ENCODE measurements at regions not wholly inside any gene's neighbourhood (a gene's known extent, or its start where the extent isn't known, plus 50 kb on each side); places are given as distances from the start of the nearest gene placed in this dataset.

DNA sequence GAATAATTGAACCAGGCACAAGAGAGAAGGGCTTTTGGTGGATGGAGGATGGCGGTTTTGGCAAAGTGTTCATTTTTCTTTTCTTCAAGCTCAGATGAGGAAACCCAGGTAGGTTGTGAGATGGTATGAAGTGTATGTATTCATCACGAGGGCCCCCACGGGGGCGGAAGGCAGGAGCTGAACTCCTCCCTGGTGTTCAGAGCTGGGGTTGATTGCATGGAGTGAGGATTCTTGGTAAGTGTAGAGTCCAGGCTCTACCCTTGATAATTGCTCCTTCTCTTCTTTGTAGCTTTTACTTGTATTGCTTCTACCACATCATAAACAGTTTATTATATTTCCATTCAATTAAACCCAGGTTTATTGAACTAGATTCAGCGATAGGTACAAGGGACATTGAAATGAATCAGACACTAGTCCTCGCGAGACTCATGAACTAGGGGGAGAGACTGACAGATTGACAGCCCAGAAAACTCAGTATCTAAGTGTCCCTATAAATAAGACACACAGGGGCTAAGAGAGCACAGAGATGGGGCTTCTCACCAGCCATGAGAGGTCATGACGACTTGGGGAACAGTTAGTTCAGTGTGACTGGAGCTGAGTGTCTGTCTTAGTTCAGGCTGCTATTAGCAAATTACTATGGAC, 116.7 kb upstream of the KLF4 start:
- Histone ChIP-seq H3K27ac (no peak overlapping the region), H3K4me3 (no peak overlapping the region), H3K27me3 (no peaks in the 10 kb centered on the region), H3K9me3 (no peaks in the 10 kb centered on the region), H3K4me1 (no peaks in the 10 kb centered on the region), H3K36me3 (no peaks in the 10 kb centered on the region)
- intact Hi-C loops (cut with DNase I) = no loop called here
- DNase-seq (ENCODE audit: extremely low spot score in 2 of 2) = no peak
- TF ChIP-seq POLR2A (IDR thresholded peaks at IDR 0.05) = no peak
- TF ChIP-seq POLR2AphosphoS5 (IDR thresholded peaks at IDR 0.05; ENCODE audit: insufficient read depth in 1 of 2, low read depth in 1 of 2) = no peak
- TF ChIP-seq, protein P1, sequence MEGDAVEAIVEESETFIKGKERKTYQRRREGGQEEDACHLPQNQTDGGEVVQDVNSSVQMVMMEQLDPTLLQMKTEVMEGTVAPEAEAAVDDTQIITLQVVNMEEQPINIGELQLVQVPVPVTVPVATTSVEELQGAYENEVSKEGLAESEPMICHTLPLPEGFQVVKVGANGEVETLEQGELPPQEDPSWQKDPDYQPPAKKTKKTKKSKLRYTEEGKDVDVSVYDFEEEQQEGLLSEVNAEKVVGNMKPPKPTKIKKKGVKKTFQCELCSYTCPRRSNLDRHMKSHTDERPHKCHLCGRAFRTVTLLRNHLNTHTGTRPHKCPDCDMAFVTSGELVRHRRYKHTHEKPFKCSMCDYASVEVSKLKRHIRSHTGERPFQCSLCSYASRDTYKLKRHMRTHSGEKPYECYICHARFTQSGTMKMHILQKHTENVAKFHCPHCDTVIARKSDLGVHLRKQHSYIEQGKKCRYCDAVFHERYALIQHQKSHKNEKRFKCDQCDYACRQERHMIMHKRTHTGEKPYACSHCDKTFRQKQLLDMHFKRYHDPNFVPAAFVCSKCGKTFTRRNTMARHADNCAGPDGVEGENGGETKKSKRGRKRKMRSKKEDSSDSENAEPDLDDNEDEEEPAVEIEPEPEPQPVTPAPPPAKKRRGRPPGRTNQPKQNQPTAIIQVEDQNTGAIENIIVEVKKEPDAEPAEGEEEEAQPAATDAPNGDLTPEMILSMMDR (IDR thresholded peaks at IDR 0.05) = no peak

DNA sequence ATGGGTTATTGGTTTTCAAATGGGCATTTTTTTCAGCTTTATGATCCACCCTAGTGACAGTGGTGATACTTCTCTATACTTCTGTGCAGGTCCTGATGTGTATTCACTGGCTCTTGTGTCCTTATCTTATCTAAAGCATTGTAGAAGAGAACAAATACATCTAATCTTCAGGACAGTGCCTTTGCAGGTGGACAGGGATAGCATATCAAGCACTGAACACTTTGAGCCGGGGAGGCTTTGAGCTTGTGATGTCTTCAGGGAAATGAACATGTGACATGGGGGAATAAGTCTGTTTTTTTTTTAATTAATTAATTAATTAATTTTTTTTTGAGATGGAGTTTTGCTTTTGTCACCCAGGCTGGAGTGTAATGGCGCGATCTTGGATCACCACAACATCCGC, 115.5 kb upstream of the KLF4 start:
- Histone ChIP-seq H3K9me3 (no peaks in the 10 kb centered on the region), H3K27ac (no peak overlapping the region), H3K4me1 (no peaks in the 10 kb centered on the region), H3K36me3 (no peaks in the 10 kb centered on the region), H3K4me3 (no peak overlapping the region), H3K27me3 (no peaks in the 10 kb centered on the region)
- DNase-seq (ENCODE audit: extremely low spot score in 2 of 2) = no peak
- no peak for TF ChIP-seq POLR2A (IDR thresholded peaks at IDR 0.05)
- TF ChIP-seq, protein P1 (IDR thresholded peaks at IDR 0.05) = no peak
- no peak for TF ChIP-seq POLR2AphosphoS5 (IDR thresholded peaks at IDR 0.05; ENCODE audit: insufficient read depth in 1 of 2, low read depth in 1 of 2)
- intact Hi-C loops (cut with DNase I) = no loop called here

DNA sequence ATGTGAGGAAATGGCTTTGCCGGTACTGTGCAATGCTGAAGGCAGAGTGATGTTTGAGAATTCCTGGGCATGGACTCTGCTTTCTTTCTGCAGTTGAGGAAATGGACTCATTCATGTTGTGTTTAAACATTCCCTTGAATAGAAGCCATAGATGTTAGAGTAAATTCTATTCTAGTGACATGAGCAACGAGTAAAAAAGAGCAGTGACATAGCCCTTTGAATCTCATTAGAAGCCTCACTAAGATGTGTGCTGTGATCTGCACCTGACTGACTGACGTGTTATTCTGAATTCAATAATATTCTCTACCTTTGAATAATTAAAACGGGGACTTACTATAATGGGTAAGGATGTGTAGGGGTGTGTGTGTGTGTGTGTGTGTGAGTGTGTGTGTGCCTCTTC, 113.7 kb upstream of the KLF4 start:
- Histone ChIP-seq H3K27ac (no peak overlapping the region), H3K4me1 (peaks cover 5% of the 10 kb centered on the region), H3K4me3 (no peak overlapping the region), H3K9me3 (no peaks in the 10 kb centered on the region), H3K27me3 (no peaks in the 10 kb centered on the region), H3K36me3 (no peaks in the 10 kb centered on the region)
- DNase-seq (ENCODE audit: extremely low spot score in 2 of 2) = no peak
- TF ChIP-seq POLR2AphosphoS5 (IDR thresholded peaks at IDR 0.05; ENCODE audit: insufficient read depth in 1 of 2, low read depth in 1 of 2) (no peak), POLR2A (IDR thresholded peaks at IDR 0.05) (no peak)
- TF ChIP-seq, protein P1 (IDR thresholded peaks at IDR 0.05) = no peak
- intact Hi-C loops (cut with DNase I) = no loop called here

DNA sequence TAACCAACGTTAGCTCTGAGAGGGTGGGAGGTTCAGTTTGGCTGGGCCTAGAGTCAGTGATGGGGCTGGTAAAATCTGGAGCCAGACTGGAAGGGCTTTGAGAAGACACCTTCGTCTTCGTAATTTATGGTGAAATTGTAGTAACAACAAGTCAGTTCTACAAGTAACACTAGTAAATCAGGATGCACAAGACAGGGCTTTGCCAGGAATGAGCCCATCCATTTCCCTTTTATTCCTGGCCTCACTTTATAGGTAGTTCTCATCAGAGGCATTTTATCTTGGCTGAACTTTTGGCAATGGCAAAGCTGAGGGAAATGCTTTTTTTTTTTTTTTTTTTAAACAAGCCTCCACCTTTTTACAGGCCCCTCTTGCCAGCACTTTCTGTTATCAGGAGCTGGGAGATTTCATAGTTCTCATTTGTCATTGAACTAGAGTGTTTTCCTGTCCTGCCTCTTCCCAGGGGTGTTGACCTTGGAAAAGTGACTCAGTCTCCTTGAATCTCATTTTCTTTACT, 110.5 kb upstream of the KLF4 start:
- peak in 1 of 2 donors; percentile 91 for DNase-seq (ENCODE audit: extremely low spot score in 2 of 2)
- Histone ChIP-seq H3K27ac (no peak overlapping the region), H3K27me3 (no peaks in the 10 kb centered on the region), H3K9me3 (no peaks in the 10 kb centered on the region), H3K36me3 (no peaks in the 10 kb centered on the region), H3K4me1 (peaks cover 5% of the 10 kb centered on the region), H3K4me3 (no peak overlapping the region)
- intact Hi-C loops (cut with DNase I) = no loop called here
- peak in 1 of 2 donors; percentile 88 for TF ChIP-seq POLR2AphosphoS5 (IDR thresholded peaks at IDR 0.05; ENCODE audit: insufficient read depth in 1 of 2, low read depth in 1 of 2)
- TF ChIP-seq, protein P1 (IDR thresholded peaks at IDR 0.05) = no peak
- TF ChIP-seq POLR2A (IDR thresholded peaks at IDR 0.05) = no peak

DNA sequence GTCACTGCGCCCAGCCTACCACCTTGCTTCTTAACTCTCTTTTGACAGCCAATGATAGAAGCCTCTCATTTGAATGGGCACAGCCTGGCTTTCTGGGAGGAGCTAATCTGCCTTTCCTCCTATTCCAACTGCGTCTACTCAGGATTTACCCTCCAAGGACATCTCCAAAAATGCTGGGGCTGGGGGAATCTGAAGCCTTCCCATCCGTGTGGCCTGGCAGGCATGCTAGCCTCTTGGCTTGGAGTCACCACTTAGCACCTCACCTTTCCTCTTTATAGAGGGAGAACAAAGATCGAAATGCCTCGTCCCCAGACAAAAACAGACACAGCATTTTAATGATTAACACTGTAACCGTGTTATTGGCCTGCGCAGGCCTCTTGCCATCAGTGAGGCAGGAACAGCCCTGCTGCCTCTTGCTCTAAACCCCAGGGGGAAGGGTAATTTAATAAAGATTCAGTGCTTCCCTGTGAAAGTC, 108.2 kb upstream of the KLF4 start:
- Histone ChIP-seq H3K36me3 (no peaks in the 10 kb centered on the region), H3K4me3 (no peak overlapping the region), H3K27me3 (no peaks in the 10 kb centered on the region), H3K4me1 (peaks cover 5% of the 10 kb centered on the region), H3K27ac (no peak overlapping the region), H3K9me3 (no peaks in the 10 kb centered on the region)
- intact Hi-C loops (cut with DNase I) = no loop called here
- TF ChIP-seq, protein P1 (IDR thresholded peaks at IDR 0.05) = no peak
- no peak for TF ChIP-seq POLR2A (IDR thresholded peaks at IDR 0.05)
- no peak for TF ChIP-seq POLR2AphosphoS5 (IDR thresholded peaks at IDR 0.05; ENCODE audit: insufficient read depth in 1 of 2, low read depth in 1 of 2)
- no peak for DNase-seq (ENCODE audit: extremely low spot score in 2 of 2)

Data from vagina (tissue), 2 donors.